Neural cell (in vitro differentiated cells): ENCODE measurements at regions not wholly inside any gene's neighbourhood (a gene's known extent, or its start where the extent isn't known, plus 50 kb on each side); places are given as distances from the start of the nearest gene placed in this dataset.

Experiments used
- H2AFZ ChIP-seq: fragments of 200-600, 300-800 bp; sonication (generic), shearing (Covaris generic); 2 replicates; pipeline ENCODE4 v1.6.0; 2014; ENCODE audit warnings: low read depth, mild to moderate bottlenecking, antibody characterized with exemption, low read length, moderate library complexity
- H3F3A ChIP-seq: fragments of 200-600 bp; shearing (Covaris generic); 2 replicates; pipeline ENCODE4 v1.6.1; 2016; ENCODE audit warnings: mild to moderate bottlenecking, moderate library complexity, mixed read lengths, antibody characterized with exemption, low read length; ENCODE audit not compliant: insufficient read depth, poor library complexity, severe bottlenecking
- H3K27ac ChIP-seq: fragments of 200-600, 300-800 bp; sonication (generic), shearing (Covaris generic); 2 replicates; pipeline ENCODE4 v1.5.1; 2014; ENCODE audit warnings: mild to moderate bottlenecking, low read length, moderate library complexity
- H3K27me3 ChIP-seq: fragments of 300-800, 200-600 bp; sonication (generic), shearing (Covaris generic); 2 replicates; pipeline ENCODE4 v1.6.0; 2014; ENCODE audit warnings: mild to moderate bottlenecking, low read depth, low read length, moderate library complexity; ENCODE audit not compliant: insufficient read depth
- H3K36me3 ChIP-seq: fragments of 300-800, 200-600 bp; sonication (generic), shearing (Covaris generic); 2 replicates; pipeline ENCODE4 v1.5.1; 2014; ENCODE audit warnings: mild to moderate bottlenecking, antibody characterized with exemption, low read length, moderate library complexity; ENCODE audit not compliant: insufficient read depth
- H3K4me2 ChIP-seq: fragments of 300-800, 200-600 bp; sonication (generic), shearing (Covaris generic); 2 replicates; pipeline ENCODE4 v1.6.0; 2014; ENCODE audit warnings: mild to moderate bottlenecking, low read length
- H3K4me3 ChIP-seq: fragments of 300-800, 200-600 bp; sonication (generic), shearing (Covaris generic); 2 replicates; pipeline ENCODE4 v1.5.1; 2014; ENCODE audit warnings: mild to moderate bottlenecking, low read length, moderate library complexity
- H3K79me2 ChIP-seq: fragments of 200-600 bp; shearing (Covaris generic); replicated peaks from 2 replicates; pipeline ENCODE4 v1.6.0; 2014; ENCODE audit warnings: mild to moderate bottlenecking, low read length, moderate library complexity; ENCODE audit not compliant: insufficient read depth
- H3K9ac ChIP-seq: fragments of 300-800, 200-600 bp; sonication (generic), shearing (Covaris generic); 2 replicates; pipeline ENCODE4 v1.6.1; 2016; ENCODE audit warnings: mild to moderate bottlenecking, low read length, mixed read lengths
- H3K9me2 ChIP-seq: fragments of 200-600 bp; shearing (Covaris generic); 2 replicates; pipeline ENCODE4 v1.6.1; 2016; ENCODE audit warnings: mild to moderate bottlenecking, low read length, mixed read lengths; ENCODE audit not compliant: insufficient read depth
- H3K9me3 ChIP-seq: fragments of 200-600, 300-800 bp; sonication (generic), shearing (Covaris generic); 2 replicates; pipeline ENCODE4 v1.6.1; 2016; ENCODE audit warnings: mild to moderate bottlenecking, mixed run types, low read length, moderate library complexity, mixed read lengths
- H4K20me1 ChIP-seq: fragments of 200-600 bp; shearing (Covaris generic); 2 replicates; pipeline ENCODE4 v1.6.1; 2016; ENCODE audit warnings: mild to moderate bottlenecking, mixed run types; ENCODE audit not compliant: insufficient read depth
- EP300 ChIP-seq: fragments of 450-650 bp; conservative IDR thresholded peaks from 2 replicates; pipeline ENCODE4 v1.6.1; 2014; ENCODE audit warnings: antibody characterized with exemption, mild to moderate bottlenecking, moderate library complexity; ENCODE audit not compliant: poor library complexity, severe bottlenecking
- EZH2 ChIP-seq: fragments of 200-600, 300-800 bp; shearing (Covaris generic), sonication (generic); IDR thresholded peaks from 2 replicates; pipeline ENCODE4 v1.6.1; 2014; ENCODE audit warnings: antibody characterized with exemption, low read length, borderline replicate concordance, mild to moderate bottlenecking; ENCODE audit not compliant: insufficient read depth, poor library complexity, severe bottlenecking
- MXI1 ChIP-seq: fragments of 450-650 bp; conservative IDR thresholded peaks from 2 replicates; pipeline ENCODE4 v1.6.1; 2014; ENCODE audit warnings: antibody characterized with exemption, mild to moderate bottlenecking; ENCODE audit not compliant: poor library complexity, severe bottlenecking
- POLR2AphosphoS5 ChIP-seq: IDR thresholded peaks from 2 replicates; pipeline ENCODE4 v1.6.1; 2012
- RAD21 ChIP-seq: fragments of 450-650 bp; conservative IDR thresholded peaks from 2 replicates; pipeline ENCODE4 v1.6.1; 2014; ENCODE audit warnings: antibody characterized with exemption, mild to moderate bottlenecking, moderate library complexity
- SMC3 ChIP-seq: fragments of 450-650 bp; conservative IDR thresholded peaks from 2 replicates; pipeline ENCODE4 v1.6.1; 2014; ENCODE audit warnings: antibody characterized with exemption, mild to moderate bottlenecking, moderate library complexity; ENCODE audit not compliant: poor library complexity
- TAF1 ChIP-seq: IDR thresholded peaks from 2 replicates; pipeline ENCODE4 v1.6.1; 2012; ENCODE audit warnings: low read depth
- TF ChIP-seq, protein P1 (sequence below): IDR thresholded peaks from 2 replicates; pipeline ENCODE4 v1.6.1; 2012; ENCODE audit warnings: borderline replicate concordance
- TF ChIP-seq, protein P2 (sequence below): fragments of 450-650 bp; IDR thresholded peaks from 2 replicates; pipeline ENCODE4 v1.5.1; 2014; ENCODE audit warnings: antibody characterized with exemption, mild to moderate bottlenecking, moderate library complexity; ENCODE audit not compliant: poor library complexity, severe bottlenecking

DNA sequence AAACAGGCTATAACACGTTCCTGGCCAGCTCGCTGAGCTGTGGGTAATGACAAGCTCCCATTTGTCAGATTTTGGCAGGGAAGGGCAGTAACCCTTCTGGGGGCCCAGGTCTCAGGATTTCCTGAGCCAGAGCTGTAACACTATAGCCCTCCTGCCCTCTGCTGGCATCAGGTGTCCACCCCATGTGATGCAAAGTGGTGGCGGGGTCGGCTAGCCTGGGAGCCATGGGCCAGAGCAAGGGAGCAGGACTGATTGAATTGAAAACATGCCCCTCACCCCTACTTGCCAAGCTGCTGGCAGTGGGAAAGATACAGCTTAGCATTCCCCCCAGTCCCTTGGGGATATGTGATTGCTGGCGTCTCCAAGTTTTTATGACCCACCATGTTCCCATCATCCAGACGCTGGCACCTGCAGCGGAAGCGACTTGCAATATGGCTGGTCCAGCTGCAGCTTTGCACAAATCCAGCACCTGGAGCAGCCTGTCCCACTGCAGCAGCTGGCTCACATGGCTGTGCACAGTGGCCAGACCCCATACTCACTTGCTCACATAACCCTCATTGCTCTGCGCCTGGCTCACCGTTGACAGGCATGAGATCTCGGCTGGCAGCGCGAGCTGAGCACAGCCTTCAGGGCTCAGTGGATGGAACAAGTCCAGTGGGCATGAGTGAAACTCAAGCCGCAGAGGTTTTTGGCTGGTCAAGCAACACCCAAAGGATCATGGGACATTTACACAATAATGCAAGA, 1147.8 kb downstream of the JRKL start:
- H3K36me3 ChIP-seq, result no peaks in the 10 kb centered on the region
- H3K9me2 ChIP-seq, result no peaks in the 10 kb centered on the region
- H3F3A ChIP-seq, result no peaks in the 10 kb centered on the region
- no peaks in the 10 kb centered on the region for H4K20me1 ChIP-seq
- H3K9ac ChIP-seq, result no peak overlapping the region
- H3K79me2 ChIP-seq, result no peaks in the 10 kb centered on the region
- H3K4me3 ChIP-seq, result no peak overlapping the region
- no peaks in the 10 kb centered on the region for H3K27me3 ChIP-seq
- no peak overlapping the region for H2AFZ ChIP-seq
- no peak for TF ChIP-seq MXI1
- no peak for TF ChIP-seq RAD21
- TF ChIP-seq, protein P1, sequence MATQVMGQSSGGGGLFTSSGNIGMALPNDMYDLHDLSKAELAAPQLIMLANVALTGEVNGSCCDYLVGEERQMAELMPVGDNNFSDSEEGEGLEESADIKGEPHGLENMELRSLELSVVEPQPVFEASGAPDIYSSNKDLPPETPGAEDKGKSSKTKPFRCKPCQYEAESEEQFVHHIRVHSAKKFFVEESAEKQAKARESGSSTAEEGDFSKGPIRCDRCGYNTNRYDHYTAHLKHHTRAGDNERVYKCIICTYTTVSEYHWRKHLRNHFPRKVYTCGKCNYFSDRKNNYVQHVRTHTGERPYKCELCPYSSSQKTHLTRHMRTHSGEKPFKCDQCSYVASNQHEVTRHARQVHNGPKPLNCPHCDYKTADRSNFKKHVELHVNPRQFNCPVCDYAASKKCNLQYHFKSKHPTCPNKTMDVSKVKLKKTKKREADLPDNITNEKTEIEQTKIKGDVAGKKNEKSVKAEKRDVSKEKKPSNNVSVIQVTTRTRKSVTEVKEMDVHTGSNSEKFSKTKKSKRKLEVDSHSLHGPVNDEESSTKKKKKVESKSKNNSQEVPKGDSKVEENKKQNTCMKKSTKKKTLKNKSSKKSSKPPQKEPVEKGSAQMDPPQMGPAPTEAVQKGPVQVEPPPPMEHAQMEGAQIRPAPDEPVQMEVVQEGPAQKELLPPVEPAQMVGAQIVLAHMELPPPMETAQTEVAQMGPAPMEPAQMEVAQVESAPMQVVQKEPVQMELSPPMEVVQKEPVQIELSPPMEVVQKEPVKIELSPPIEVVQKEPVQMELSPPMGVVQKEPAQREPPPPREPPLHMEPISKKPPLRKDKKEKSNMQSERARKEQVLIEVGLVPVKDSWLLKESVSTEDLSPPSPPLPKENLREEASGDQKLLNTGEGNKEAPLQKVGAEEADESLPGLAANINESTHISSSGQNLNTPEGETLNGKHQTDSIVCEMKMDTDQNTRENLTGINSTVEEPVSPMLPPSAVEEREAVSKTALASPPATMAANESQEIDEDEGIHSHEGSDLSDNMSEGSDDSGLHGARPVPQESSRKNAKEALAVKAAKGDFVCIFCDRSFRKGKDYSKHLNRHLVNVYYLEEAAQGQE, result no peak
- no peak for TF ChIP-seq TAF1
- no peak for TF ChIP-seq EP300
- no peak for TF ChIP-seq SMC3
- TF ChIP-seq, protein P2, sequence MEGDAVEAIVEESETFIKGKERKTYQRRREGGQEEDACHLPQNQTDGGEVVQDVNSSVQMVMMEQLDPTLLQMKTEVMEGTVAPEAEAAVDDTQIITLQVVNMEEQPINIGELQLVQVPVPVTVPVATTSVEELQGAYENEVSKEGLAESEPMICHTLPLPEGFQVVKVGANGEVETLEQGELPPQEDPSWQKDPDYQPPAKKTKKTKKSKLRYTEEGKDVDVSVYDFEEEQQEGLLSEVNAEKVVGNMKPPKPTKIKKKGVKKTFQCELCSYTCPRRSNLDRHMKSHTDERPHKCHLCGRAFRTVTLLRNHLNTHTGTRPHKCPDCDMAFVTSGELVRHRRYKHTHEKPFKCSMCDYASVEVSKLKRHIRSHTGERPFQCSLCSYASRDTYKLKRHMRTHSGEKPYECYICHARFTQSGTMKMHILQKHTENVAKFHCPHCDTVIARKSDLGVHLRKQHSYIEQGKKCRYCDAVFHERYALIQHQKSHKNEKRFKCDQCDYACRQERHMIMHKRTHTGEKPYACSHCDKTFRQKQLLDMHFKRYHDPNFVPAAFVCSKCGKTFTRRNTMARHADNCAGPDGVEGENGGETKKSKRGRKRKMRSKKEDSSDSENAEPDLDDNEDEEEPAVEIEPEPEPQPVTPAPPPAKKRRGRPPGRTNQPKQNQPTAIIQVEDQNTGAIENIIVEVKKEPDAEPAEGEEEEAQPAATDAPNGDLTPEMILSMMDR, result no peak
- TF ChIP-seq POLR2AphosphoS5, result no peak
- TF ChIP-seq EZH2, result no peak
- no peak overlapping the region for H3K27ac ChIP-seq
- H3K9me3 ChIP-seq, result no peaks in the 10 kb centered on the region
- H3K4me2 ChIP-seq, result no peak overlapping the region

DNA sequence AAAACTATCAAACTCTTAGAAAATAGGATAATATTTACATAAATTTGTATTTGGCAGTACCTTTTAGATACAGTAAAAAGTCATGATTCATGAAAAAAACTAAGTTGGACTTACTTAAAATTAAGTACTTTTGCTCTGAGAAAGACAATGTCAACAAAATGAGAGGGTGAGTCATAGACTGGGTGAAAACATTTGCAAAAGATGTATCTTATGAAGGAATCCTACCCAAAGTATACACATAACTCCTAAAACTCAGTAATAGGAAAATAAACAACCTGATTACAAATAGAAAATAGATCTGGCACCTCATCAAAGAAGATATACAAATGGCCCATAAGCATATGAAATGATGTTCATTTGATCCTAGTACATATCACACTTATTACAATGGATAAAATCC, 1154.6 kb downstream of the JRKL start:
- no peaks in the 10 kb centered on the region for H3K9me2 ChIP-seq
- no peaks in the 10 kb centered on the region for H3F3A ChIP-seq

More for the DNA sequence above, 1154.6 kb downstream of the JRKL start:
- no peak overlapping the region for H3K4me2 ChIP-seq
- H3K79me2 ChIP-seq, result no peaks in the 10 kb centered on the region
- no peak overlapping the region for H3K27ac ChIP-seq
- no peaks in the 10 kb centered on the region for H3K36me3 ChIP-seq
- H3K4me3 ChIP-seq, result no peak overlapping the region
- no peaks in the 10 kb centered on the region for H4K20me1 ChIP-seq
- H2AFZ ChIP-seq, result no peak overlapping the region
- TF ChIP-seq EZH2 (no peak), TAF1 (no peak), RAD21 (no peak), MXI1 (no peak), SMC3 (no peak), EP300 (no peak), POLR2AphosphoS5 (no peak)
- TF ChIP-seq, protein P1, result no peak
- TF ChIP-seq, protein P2, result no peak
- no peaks in the 10 kb centered on the region for H3K9me3 ChIP-seq
- H3K27me3 ChIP-seq, result no peaks in the 10 kb centered on the region
- H3K9ac ChIP-seq, result no peak overlapping the region
